ENCODE measurements at regions not wholly inside any gene's neighbourhood (a gene's known extent, or its start where the extent isn't known, plus 50 kb on each side); places are given as distances from the start of the nearest gene placed in this dataset.
"Not testable (repeated sequence)": the region's sequence is repeated elsewhere in the genome, so short reads cannot be mapped to it uniquely, and the experiment has no call there.

DNA sequence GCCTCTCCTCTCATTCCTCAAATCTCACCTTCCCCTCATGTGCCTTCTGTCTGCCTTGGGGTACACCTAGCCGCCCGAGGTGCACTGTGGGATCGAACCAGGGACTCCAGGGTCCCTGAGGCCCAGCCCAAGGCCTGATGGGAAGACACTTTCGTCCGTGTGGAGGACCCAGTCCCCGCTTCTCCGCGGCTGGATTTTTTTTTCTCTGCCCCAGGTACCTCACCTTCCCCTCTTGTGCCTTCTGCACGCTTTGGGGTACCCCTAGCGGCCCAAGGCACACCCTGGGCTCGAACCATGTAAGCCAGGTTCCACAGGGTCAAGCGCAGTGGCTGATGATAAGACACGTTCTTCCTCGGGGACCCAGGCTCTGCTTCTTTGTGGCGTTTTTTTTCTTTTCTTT lies 530.7 kb downstream of the CWH43 start:
- Histone ChIP-seq H3K36me3 (no peaks in the 10 kb centered on the region), H3K4me1 (no peaks in the 10 kb centered on the region), H3K4me3 (no peak overlapping the region), H3K27ac (no peak overlapping the region), H3K27me3 (no peaks in the 10 kb centered on the region), H3K9me3 (peaks cover 0 to 45% (median 0%) of the 10 kb centered on the region in 3 donors)
- no peak for TF ChIP-seq POLR2A (IDR thresholded peaks at IDR 0.05)
- TF ChIP-seq, protein P1, sequence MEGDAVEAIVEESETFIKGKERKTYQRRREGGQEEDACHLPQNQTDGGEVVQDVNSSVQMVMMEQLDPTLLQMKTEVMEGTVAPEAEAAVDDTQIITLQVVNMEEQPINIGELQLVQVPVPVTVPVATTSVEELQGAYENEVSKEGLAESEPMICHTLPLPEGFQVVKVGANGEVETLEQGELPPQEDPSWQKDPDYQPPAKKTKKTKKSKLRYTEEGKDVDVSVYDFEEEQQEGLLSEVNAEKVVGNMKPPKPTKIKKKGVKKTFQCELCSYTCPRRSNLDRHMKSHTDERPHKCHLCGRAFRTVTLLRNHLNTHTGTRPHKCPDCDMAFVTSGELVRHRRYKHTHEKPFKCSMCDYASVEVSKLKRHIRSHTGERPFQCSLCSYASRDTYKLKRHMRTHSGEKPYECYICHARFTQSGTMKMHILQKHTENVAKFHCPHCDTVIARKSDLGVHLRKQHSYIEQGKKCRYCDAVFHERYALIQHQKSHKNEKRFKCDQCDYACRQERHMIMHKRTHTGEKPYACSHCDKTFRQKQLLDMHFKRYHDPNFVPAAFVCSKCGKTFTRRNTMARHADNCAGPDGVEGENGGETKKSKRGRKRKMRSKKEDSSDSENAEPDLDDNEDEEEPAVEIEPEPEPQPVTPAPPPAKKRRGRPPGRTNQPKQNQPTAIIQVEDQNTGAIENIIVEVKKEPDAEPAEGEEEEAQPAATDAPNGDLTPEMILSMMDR (IDR thresholded peaks at IDR 0.05): no peak
- 56 to 69% methylated on average over 11 to 14 of the region's 15 CpGs for WGBS, 2 donors
- intact Hi-C loops (cut with DNase I): no loop called here
- no peak for DNase-seq

DNA sequence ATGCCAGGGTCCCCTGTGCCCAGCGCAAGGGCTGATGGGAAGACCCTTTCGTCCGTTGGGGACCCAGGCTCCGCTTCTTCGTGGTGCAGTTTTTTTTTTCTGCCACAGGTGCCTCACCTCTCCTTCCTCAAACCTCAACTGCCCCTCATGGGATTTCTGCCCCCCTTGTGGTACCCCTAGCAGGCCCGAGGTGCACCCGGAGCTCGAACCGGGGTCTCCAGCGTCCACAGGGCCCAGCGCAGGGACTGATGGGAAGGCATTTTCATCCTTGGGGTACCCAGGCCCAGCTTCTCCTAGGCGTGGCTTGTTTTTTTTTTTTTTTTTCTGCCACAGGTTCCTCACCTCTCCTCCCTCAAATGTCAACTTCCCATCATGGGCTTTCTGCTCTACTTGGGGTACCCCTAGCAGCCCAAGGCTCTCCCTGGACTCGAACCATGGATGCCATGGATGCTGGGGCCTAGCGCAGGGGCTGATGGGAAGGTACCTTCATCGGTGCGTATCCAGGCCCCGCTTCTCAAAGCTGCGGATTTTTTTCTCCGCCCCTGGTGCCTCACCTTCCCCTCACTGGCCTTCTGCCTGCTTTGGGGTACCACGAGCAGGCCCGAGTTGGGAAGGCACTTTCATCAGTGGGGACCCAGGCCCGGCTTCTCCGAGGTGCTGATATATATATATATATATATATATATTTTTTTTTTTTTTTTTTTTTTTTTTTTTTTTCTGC lies 531.6 kb downstream of the CWH43 start:
- H3K4me1 ChIP-seq; H3K27me3 ChIP-seq; H3K4me3 ChIP-seq; DNase-seq; H3K27ac ChIP-seq; intact Hi-C loops (cut with DNase I); H3K36me3 ChIP-seq: not testable (repeated sequence)
- H3K9me3 ChIP-seq: peaks cover 0 to 37% (median 0%) of the 10 kb centered on the region in 3 donors
- 69 to 85% methylated on average over 8 to 19 of the region's 23 CpGs for WGBS, 2 donors

DNA sequence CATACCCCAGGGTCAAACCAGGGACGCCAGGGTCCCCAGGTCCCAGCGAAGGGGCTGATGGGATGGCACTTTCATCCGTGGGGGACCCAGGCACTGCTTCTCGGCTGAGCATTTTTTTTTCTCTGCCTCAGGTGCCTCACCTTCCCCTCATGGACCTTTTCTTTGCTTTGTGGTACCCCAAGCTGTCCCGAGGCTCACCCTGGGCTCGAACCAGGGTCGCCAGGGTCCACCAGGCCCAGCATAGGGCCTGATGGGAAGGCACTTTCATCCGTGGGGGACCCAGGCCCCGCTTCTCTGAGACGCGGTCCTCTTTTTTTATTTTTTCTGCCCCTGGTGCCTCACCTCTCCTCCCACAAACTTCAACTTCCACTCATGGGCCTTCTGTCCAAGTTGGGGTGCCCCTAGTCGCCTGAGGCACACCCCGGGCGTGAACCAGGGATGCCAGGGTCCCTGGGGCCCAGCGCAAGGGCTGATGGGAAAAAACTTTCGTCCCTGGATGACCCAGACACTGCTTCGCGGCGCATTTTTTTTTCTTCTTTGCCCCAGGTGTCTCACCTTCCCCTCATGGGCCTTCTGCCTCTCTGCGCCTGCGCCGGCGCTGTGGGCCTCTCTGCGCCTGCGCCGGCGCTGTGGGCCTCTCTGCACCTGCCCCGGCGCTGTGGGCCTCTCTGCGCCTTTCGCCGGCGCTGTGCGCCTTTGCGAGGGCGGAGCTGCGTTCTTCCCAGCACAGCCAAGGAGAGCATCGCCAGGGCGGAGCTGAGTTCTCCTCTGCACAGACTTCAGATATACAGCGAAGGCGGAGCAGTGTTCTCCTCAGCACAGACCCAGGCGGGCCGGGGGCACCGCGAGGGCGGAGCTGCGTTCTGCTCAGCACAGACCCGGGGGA lies 533.3 kb downstream of the CWH43 start:
- H3K9me3 ChIP-seq: peaks cover 0 to 20% (median 0%) of the 10 kb centered on the region in 3 donors
- H3K27me3 ChIP-seq; H3K36me3 ChIP-seq; H3K27ac ChIP-seq; H3K4me1 ChIP-seq; DNase-seq; intact Hi-C loops (cut with DNase I); H3K4me3 ChIP-seq: not testable (repeated sequence)
- 73% methylated on average over 7 of the region's 48 CpGs; no CpG with 5 or more reads in 1 of the 2 donors for WGBS, 2 donors

DNA sequence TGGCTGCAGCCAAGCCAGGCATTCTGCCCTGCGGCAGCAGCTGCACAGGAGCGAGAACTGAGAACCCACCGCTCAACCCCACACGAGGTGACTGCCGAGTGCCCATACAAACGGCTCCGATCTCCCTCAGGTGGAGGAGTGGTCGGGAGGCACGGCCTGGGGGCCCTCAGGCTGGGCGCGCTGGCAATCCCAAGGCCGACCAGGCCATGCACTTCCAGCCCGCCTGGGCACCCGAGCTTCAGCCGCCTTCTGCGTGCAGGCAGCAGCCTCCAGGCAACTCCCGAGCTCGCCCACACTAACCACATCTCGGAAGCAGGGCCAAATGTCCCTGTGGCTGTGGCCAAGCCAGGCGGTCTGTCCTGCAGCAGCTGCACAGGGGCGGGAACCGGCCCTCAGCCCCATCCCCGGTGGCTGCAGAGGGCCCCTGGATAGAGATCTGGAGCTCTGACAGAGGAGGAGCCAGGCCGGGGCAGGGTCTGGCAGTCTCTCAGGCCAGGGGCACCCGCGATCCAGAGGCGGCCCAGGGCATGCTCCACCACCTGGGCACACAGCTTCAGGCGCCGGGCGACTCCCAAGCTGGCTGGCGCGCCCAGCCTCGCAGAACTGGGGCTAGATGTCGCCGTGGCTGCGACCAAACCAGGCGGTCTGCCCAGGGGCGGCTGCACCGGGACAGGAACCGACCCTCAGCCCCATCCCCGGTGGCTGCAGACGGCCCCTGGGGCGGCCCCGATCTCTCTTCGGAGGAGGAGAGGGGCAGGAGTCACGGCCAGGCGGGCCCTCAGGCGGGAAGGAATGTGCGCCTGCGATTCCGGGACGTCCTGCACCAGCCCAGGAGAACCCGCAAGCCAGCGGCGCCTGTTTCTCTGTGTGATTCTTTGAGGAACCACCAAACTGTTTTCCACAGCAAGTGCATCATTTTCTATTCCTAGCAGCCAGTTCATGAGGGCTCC lies 538.0 kb downstream of the CWH43 start:
- DNase-seq; intact Hi-C loops (cut with DNase I); H3K9me3 ChIP-seq; H3K4me3 ChIP-seq; H3K27me3 ChIP-seq; H3K27ac ChIP-seq; H3K4me1 ChIP-seq; H3K36me3 ChIP-seq: not testable (repeated sequence)
- 67% methylated on average over 3 of the region's 55 CpGs; no CpG with 5 or more reads in 1 of the 2 donors for WGBS, 2 donors

DNA sequence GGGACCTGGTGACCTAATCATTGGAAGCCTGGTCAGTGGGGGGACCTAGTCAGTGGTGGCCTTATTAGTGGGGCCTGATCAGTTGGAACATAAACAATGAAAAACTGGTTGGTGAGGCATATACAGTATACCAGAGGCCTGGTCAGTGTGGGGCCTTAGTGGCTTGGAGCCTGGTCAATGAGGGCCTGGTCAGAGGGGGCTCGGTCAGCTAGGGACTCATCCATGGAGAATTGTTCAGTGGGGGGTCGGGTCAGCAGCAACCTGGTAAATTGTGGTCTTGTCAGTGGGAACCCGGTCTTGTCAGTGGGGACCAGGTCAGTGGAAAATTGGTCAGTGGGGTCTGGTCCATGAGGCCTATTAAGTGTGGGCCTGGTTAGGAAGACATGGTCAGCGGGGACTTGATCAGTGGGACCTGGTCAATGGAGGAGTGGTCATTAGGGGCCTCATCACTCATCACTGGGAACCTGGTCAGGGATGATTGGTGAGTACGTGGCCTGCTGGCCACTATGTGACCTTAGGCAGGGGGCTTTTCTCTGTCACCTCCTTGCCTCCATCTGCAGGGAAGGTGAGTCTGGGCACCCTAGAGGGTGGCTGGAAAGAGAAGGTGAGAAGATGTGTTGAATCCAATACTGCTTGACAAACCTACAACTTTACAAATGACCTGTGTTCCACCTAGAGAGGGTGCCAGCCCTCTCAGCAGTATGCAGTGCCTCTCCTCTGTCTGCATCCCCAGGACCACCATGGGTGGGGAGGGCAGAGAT lies 573.0 kb downstream of the CWH43 start:
- DNase-seq; H3K4me1 ChIP-seq; H3K27me3 ChIP-seq; H3K4me3 ChIP-seq; H3K27ac ChIP-seq; H3K9me3 ChIP-seq; intact Hi-C loops (cut with DNase I); H3K36me3 ChIP-seq: not testable (repeated sequence)
- WGBS, 2 donors: 19 to 35% methylated on average over 4 to 5 of the region's 5 CpGs

DNA sequence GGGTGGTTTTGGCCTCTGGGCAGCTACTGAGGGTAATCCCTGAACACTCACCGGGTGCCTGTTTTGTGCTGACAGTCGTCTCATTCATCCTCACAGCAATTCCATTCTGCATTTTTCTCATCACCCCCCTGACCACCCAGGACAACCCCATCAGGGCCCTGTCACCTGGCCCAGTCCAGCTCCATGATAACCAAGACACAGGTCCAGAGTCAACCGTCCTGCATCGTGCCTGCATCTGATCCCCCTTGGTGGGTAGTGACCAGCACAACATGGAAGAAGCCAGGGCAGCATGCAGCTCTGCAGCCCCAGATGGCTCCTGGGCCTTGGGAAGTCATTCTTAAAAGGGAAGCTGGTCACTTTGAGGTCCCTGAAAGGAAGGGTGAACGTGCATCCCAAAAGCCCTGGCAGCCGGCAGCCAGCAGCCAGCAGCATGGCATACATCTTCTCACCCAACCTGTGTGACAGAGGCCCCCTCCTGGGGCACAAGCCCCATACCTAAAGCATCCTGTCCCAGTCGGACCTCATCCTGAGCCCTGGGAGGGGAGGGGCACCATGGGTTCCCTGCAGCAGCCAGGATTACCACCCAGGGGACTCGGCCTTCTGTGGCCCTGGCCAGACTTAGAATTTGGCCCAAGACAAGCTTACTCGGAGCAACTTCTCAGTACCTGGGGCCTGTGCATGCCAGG lies 574.2 kb downstream of the CWH43 start:
- DNase-seq; H3K36me3 ChIP-seq; H3K27me3 ChIP-seq; H3K4me1 ChIP-seq; H3K4me3 ChIP-seq; H3K9me3 ChIP-seq; H3K27ac ChIP-seq; intact Hi-C loops (cut with DNase I): not testable (repeated sequence)
- 68 to 74% methylated on average over 2 of the region's 9 CpGs for WGBS, 2 donors

DNA sequence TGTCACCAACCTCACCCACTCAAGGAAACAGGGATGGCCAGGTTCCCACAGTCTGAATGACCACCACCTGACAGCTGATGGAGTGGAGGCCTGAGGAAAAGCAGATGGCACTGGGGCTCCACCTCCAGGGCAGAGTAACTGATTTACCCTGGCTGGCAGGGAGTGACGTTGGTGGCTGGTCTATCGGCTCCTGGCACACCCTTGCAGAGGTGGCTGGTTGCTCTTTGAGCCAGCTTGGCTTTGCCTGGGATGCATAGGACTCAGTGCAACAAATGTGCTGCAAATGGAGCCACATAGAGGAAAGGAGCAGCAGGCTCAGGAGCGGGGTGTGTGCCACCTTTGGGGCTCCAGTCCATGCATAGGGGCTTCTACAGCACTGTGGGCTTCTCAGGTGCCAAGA lies 574.8 kb downstream of the CWH43 start:
- H3K27me3 ChIP-seq; H3K27ac ChIP-seq; H3K36me3 ChIP-seq; H3K4me1 ChIP-seq; H3K4me3 ChIP-seq; H3K9me3 ChIP-seq; intact Hi-C loops (cut with DNase I); DNase-seq: not testable (repeated sequence)
- 18 to 44% methylated on average over 3 of the region's 3 CpGs for WGBS, 2 donors

DNA sequence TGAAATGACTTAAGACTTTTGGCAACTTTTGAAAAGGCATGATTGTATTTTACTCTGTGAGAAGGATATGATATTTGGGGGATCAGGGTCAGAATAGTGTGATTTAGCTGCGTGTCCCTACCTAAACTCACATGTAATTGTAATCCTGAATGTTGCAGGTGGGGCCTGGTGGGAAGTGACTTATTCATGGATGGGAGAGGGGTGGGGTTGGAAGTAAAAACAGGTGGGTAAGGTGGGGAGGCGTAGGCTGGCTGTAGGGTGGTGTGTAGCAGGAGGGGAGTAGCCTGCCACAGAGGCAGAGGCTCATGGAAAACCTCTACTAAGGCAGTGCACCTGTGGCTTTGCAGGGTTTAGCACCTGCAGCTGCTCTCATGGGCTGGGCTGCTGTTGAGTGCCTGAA lies 584.2 kb downstream of the CWH43 start:
- peaks cover 0 to 27% (median 0%) of the 10 kb centered on the region in 3 donors for H3K9me3 ChIP-seq
- H3K27ac ChIP-seq; H3K36me3 ChIP-seq; intact Hi-C loops (cut with DNase I); DNase-seq; H3K27me3 ChIP-seq; H3K4me3 ChIP-seq; H3K4me1 ChIP-seq: not testable (repeated sequence)
- 10 to 11% methylated on average over 2 of the region's 2 CpGs for WGBS, 2 donors

DNA sequence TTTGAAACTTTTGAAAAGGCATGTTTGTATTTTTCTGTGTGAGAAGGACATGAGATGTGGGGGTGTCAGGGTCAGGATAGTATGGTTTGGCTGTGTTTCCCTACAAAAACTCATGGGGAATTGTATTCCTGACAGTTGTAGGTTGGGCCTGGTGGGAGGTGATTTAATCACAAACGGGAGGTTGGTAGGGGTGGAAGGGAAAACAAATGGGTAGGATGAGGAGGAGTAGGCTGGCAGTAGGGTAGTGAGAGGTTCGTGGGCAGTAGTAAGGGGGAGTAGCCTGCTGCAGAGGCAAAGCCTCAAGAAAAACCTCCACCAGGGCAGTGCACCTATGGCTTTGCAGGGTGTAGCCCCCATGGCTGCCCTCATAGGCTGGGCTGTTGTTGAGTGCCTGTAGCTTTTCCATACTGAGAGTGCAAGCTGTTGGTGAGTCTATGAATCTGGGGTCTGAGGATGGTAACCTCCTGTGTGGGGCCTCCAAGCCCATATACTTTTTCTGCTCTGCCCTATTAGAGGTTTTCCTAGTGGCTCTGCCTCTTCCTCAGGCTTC lies 587.7 kb downstream of the CWH43 start:
- H3K4me3 ChIP-seq; intact Hi-C loops (cut with DNase I): not testable (repeated sequence)
- WGBS, 2 donors: 30 to 39% methylated on average over 2 of the region's 2 CpGs

DNA sequence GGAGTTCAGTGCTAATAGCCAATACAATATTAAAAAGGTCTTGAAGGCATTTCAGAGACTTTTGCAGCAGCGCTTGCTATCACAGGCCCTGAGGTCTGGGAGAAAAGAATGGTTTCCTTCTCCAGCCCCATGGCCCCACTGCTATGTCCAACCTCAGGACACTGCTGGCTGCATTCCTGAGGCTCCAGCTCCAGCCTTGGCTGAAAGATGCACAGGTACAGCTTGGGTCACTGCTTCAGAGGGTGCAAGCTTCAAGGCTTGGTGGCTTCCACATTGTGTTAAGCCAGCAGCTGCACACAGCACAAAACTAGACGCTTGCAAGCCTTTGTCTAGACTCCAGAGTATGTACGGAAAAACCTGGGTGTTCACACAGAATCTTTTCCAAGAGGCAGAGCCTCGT lies 589.2 kb downstream of the CWH43 start:
- H3K27ac ChIP-seq; H3K4me3 ChIP-seq; DNase-seq; H3K36me3 ChIP-seq; H3K4me1 ChIP-seq; H3K27me3 ChIP-seq; intact Hi-C loops (cut with DNase I): not testable (repeated sequence)
- WGBS, 2 donors: 15 to 38% methylated on average over 2 to 4 of the region's 4 CpGs
- H3K9me3 ChIP-seq: peaks cover 0 to 50% (median 0%) of the 10 kb centered on the region in 3 donors

More for the DNA sequence above, 587.7 kb downstream of the CWH43 start:
- H3K36me3 ChIP-seq, DNase-seq, H3K4me1 ChIP-seq, H3K27me3 ChIP-seq, H3K27ac ChIP-seq: not testable (repeated sequence)
- peaks cover 0 to 47% (median 0%) of the 10 kb centered on the region in 3 donors for H3K9me3 ChIP-seq

Measured in esophagus squamous epithelium (tissue), 5 donors.